ENCODE measurements at regions not wholly inside any gene's neighbourhood (a gene's known extent, or its start where the extent isn't known, plus 50 kb on each side); places are given as distances from the start of the nearest gene placed in this dataset.

DNA sequence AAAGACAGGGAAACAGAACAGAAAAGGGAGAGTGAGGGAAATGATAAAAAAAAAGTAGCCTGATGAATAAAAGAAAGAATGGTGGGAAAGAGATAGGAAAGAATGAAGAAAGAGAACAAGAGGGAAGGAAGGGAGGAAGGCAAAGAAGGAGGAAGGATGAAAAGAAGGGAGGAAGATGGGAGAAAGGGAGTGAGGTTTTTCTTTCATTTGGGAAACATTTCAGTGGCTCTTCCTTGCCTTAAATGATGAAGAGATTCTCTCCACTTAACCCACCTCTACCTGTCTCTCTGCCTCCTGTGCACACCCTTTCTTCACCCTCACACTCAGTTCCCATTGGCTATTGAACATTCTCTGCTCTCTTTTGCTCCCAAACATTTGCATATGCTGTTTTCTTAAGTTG is 222.1 kb upstream of the DEFB112 start:
- no peaks in the 10 kb centered on the region for H3K36me3 ChIP-seq (ENCODE audit: insufficient read depth, low read length)
- no peaks in the 10 kb centered on the region for H3K79me2 ChIP-seq (ENCODE audit: insufficient read depth, low read length)
- no peak overlapping the region for H2AFZ ChIP-seq (ENCODE audit: low read length)
- H4K20me1 ChIP-seq (ENCODE audit: insufficient read depth, low read length) = no peaks in the 10 kb centered on the region
- TF ChIP-seq, protein P1, sequence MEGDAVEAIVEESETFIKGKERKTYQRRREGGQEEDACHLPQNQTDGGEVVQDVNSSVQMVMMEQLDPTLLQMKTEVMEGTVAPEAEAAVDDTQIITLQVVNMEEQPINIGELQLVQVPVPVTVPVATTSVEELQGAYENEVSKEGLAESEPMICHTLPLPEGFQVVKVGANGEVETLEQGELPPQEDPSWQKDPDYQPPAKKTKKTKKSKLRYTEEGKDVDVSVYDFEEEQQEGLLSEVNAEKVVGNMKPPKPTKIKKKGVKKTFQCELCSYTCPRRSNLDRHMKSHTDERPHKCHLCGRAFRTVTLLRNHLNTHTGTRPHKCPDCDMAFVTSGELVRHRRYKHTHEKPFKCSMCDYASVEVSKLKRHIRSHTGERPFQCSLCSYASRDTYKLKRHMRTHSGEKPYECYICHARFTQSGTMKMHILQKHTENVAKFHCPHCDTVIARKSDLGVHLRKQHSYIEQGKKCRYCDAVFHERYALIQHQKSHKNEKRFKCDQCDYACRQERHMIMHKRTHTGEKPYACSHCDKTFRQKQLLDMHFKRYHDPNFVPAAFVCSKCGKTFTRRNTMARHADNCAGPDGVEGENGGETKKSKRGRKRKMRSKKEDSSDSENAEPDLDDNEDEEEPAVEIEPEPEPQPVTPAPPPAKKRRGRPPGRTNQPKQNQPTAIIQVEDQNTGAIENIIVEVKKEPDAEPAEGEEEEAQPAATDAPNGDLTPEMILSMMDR (IDR thresholded peaks at IDR 0.05; ENCODE audit: extremely low read depth, low read depth, low read length) = no peak
- H3K27ac ChIP-seq (ENCODE audit: low read depth, low read length) = no peak overlapping the region
- H3K4me2 ChIP-seq (ENCODE audit: insufficient read depth, low read length) = no peak overlapping the region
- H3K27me3 ChIP-seq (ENCODE audit: insufficient read depth, low read length) = no peaks in the 10 kb centered on the region
- H3K9me3 ChIP-seq (ENCODE audit: low read depth, low read length) = no peaks in the 10 kb centered on the region
- H3K4me1 ChIP-seq (ENCODE audit: insufficient read depth, low read length) = no peaks in the 10 kb centered on the region
- H3K4me3 ChIP-seq (ENCODE audit: insufficient read depth, low read length) = no peak overlapping the region
- no peak for DNase-seq (ENCODE audit: insufficient read length, low spot score, missing footprints)

DNA sequence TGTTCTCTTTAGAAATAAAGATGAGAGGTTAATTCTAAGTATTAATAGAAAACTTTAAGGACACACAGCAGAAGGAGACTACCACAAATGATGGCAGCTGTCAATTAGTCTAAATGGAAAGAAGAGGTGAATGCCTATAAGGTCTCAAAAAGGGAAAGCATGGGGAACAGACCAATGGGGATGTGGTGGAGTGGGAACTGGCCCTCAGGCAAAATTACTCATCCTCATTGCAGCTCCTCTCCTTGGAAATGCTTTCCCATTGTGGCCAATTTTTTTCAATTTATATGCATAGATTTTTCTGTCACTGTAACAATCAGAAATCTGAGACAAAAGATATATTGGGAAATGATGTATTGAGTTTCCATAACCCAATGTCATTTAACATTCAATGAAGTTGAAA is 222.9 kb upstream of the DEFB112 start:
- no peak for DNase-seq (ENCODE audit: insufficient read length, low spot score, missing footprints)
- no peak overlapping the region for H2AFZ ChIP-seq (ENCODE audit: low read length)
- TF ChIP-seq, protein P1 (IDR thresholded peaks at IDR 0.05; ENCODE audit: extremely low read depth, low read depth, low read length) = no peak

DNA sequence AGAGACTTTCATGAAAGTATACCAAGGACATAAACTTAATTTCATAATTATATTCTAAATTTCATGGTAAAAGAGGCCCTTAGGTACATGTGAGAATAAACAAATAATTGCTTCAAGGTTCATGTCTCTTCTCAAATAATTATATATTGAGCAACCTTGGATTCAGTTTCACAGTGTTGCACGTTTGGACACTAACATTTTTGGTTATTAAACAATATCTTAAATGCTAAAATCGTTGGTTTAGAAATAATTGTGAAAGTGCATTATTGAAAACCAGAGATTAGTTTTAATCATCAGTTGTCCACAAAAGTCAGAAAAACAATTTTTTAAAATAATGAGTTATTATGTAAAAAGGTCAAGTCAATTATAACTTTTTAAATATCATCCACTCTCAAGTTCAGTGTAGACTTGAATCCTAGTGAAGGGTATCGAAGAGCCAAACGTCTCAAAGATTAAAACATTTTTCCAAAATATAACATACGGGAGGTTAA is 227.1 kb upstream of the DEFB112 start:
- no peak overlapping the region for H3K4me2 ChIP-seq (ENCODE audit: insufficient read depth, low read length)
- H3K79me2 ChIP-seq (ENCODE audit: insufficient read depth, low read length) = no peaks in the 10 kb centered on the region
- H2AFZ ChIP-seq (ENCODE audit: low read length) = no peak overlapping the region
- TF ChIP-seq, protein P1 (IDR thresholded peaks at IDR 0.05; ENCODE audit: extremely low read depth, low read depth, low read length) = no peak
- H3K4me1 ChIP-seq (ENCODE audit: insufficient read depth, low read length) = no peaks in the 10 kb centered on the region
- H3K27me3 ChIP-seq (ENCODE audit: insufficient read depth, low read length) = no peaks in the 10 kb centered on the region
- no peak overlapping the region for H3K4me3 ChIP-seq (ENCODE audit: insufficient read depth, low read length)
- H3K27ac ChIP-seq (ENCODE audit: low read depth, low read length) = no peak overlapping the region
- H3K36me3 ChIP-seq (ENCODE audit: insufficient read depth, low read length) = no peaks in the 10 kb centered on the region
- H3K9me3 ChIP-seq (ENCODE audit: low read depth, low read length) = peaks cover 2% of the 10 kb centered on the region
- H4K20me1 ChIP-seq (ENCODE audit: insufficient read depth, low read length) = no peaks in the 10 kb centered on the region
- DNase-seq (ENCODE audit: insufficient read length, low spot score, missing footprints) = no peak

More for the DNA sequence above, 222.9 kb upstream of the DEFB112 start:
- H3K4me2 ChIP-seq (ENCODE audit: insufficient read depth, low read length) = no peak overlapping the region
- no peaks in the 10 kb centered on the region for H3K79me2 ChIP-seq (ENCODE audit: insufficient read depth, low read length)
- no peaks in the 10 kb centered on the region for H4K20me1 ChIP-seq (ENCODE audit: insufficient read depth, low read length)
- H3K4me3 ChIP-seq (ENCODE audit: insufficient read depth, low read length) = no peak overlapping the region
- no peak overlapping the region for H3K27ac ChIP-seq (ENCODE audit: low read depth, low read length)
- no peaks in the 10 kb centered on the region for H3K27me3 ChIP-seq (ENCODE audit: insufficient read depth, low read length)
- no peaks in the 10 kb centered on the region for H3K4me1 ChIP-seq (ENCODE audit: insufficient read depth, low read length)
- H3K36me3 ChIP-seq (ENCODE audit: insufficient read depth, low read length) = no peaks in the 10 kb centered on the region
- H3K9me3 ChIP-seq (ENCODE audit: low read depth, low read length) = no peaks in the 10 kb centered on the region

DNA sequence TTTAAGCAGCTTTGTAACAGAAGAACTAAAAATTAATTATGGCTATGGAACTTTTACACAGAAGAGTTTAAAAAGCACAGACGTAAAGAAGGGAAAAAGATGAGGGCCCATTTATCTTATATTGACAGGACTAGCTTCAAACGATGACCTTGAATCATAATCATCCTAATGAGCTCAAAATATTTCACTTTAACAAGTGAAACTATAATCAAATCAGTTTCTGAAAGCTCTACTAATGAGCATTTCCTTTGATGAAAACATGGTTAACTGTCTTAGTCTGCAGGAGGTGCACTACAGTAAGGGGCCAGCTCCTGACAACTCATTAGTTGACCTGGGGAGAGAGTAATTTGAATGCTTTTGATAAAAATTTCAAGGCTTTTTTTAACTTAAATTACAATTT is 228.0 kb upstream of the DEFB112 start:
- Histone ChIP-seq H3K9me3 (ENCODE audit: low read depth, low read length) (peaks cover 2% of the 10 kb centered on the region), H3K79me2 (ENCODE audit: insufficient read depth, low read length) (no peaks in the 10 kb centered on the region), H3K27ac (ENCODE audit: low read depth, low read length) (no peak overlapping the region), H3K27me3 (ENCODE audit: insufficient read depth, low read length) (no peaks in the 10 kb centered on the region), H4K20me1 (ENCODE audit: insufficient read depth, low read length) (no peaks in the 10 kb centered on the region), H2AFZ (ENCODE audit: low read length) (no peak overlapping the region), H3K4me1 (ENCODE audit: insufficient read depth, low read length) (no peaks in the 10 kb centered on the region), H3K4me3 (ENCODE audit: insufficient read depth, low read length) (no peak overlapping the region), H3K36me3 (ENCODE audit: insufficient read depth, low read length) (no peaks in the 10 kb centered on the region), H3K4me2 (ENCODE audit: insufficient read depth, low read length) (no peak overlapping the region)
- no peak for DNase-seq (ENCODE audit: insufficient read length, low spot score, missing footprints)
- TF ChIP-seq, protein P1 (IDR thresholded peaks at IDR 0.05; ENCODE audit: extremely low read depth, low read depth, low read length) = no peak

All from osteoblast (primary cell).